ENCODE measurements at regions not wholly inside any gene's neighbourhood (a gene's known extent, or its start where the extent isn't known, plus 50 kb on each side); places are given as distances from the start of the nearest gene placed in this dataset.
A peak's percentile ranks its signal among the peaks of the same experiment; 100 is the strongest.

GRCh38 chr1:4137621-4138415 lies 237.7 kb upstream of the C1orf174 start:
- DNase-seq (ENCODE audit: low spot score), result no peak

GRCh38 chr1:4139646-4140045 lies 239.6 kb upstream of the C1orf174 start:
- no peak for DNase-seq (ENCODE audit: low spot score)

- no peak for DNase-seq (ENCODE audit: low spot score)
Measured at GRCh38 chr1:4140241-4140640, 240.2 kb upstream of the C1orf174 start.

GRCh38 chr1:4140821-4141220 lies 240.7 kb upstream of the C1orf174 start:
- DNase-seq (ENCODE audit: low spot score), result no peak

- DNase-seq (ENCODE audit: low spot score), result no peak
Measured at GRCh38 chr1:4144349-4144971, 244.4 kb upstream of the C1orf174 start.

- DNase-seq (ENCODE audit: low spot score), result no peak
Measured at GRCh38 chr1:4146101-4146500, 246.0 kb upstream of the C1orf174 start.

GRCh38 chr1:4146614-4147013 lies 246.5 kb upstream of the C1orf174 start:
- no peak for DNase-seq (ENCODE audit: low spot score)

GRCh38 chr1:4147509-4147908 lies 247.4 kb upstream of the C1orf174 start:
- DNase-seq (ENCODE audit: low spot score), result no peak

GRCh38 chr1:4149281-4149680 lies 249.2 kb upstream of the C1orf174 start:
- DNase-seq (ENCODE audit: low spot score), result no peak

GRCh38 chr1:4149831-4150230 lies 249.8 kb upstream of the C1orf174 start:
- no peak for DNase-seq (ENCODE audit: low spot score)

GRCh38 chr1:4150262-4150661 lies 250.2 kb upstream of the C1orf174 start:
- no peak for DNase-seq (ENCODE audit: low spot score)

- peak; percentile 27 for DNase-seq (ENCODE audit: low spot score)
Measured at GRCh38 chr1:4152266-4152665, 252.2 kb upstream of the C1orf174 start.

GRCh38 chr1:4153571-4153970 lies 253.5 kb upstream of the C1orf174 start:
- DNase-seq (ENCODE audit: low spot score), result no peak

- no peak for DNase-seq (ENCODE audit: low spot score)
Measured at GRCh38 chr1:4156241-4156973, 256.3 kb upstream of the C1orf174 start.

GRCh38 chr1:4160181-4160580 lies 260.1 kb upstream of the C1orf174 start:
- no peak for DNase-seq (ENCODE audit: low spot score)

- no peak for DNase-seq (ENCODE audit: low spot score)
Measured at GRCh38 chr1:4161366-4162006, 261.4 kb upstream of the C1orf174 start.

- no peak for DNase-seq (ENCODE audit: low spot score)
Measured at GRCh38 chr1:4164965-4165364, 264.9 kb upstream of the C1orf174 start.

- DNase-seq (ENCODE audit: low spot score), result no peak
Measured at GRCh38 chr1:4165686-4166300, 265.7 kb upstream of the C1orf174 start.

GRCh38 chr1:4166713-4167112 lies 266.6 kb upstream of the C1orf174 start:
- DNase-seq (ENCODE audit: low spot score), result no peak

GRCh38 chr1:4169991-4170390 lies 269.9 kb upstream of the C1orf174 start:
- DNase-seq (ENCODE audit: low spot score), result no peak

GRCh38 chr1:4170548-4171340 lies 270.7 kb upstream of the C1orf174 start:
- peak; percentile 33 for DNase-seq (ENCODE audit: low spot score)
